ENCODE measurements at regions not wholly inside any gene's neighbourhood (a gene's known extent, or its start where the extent isn't known, plus 50 kb on each side); places are given as distances from the start of the nearest gene placed in this dataset.

DNA sequence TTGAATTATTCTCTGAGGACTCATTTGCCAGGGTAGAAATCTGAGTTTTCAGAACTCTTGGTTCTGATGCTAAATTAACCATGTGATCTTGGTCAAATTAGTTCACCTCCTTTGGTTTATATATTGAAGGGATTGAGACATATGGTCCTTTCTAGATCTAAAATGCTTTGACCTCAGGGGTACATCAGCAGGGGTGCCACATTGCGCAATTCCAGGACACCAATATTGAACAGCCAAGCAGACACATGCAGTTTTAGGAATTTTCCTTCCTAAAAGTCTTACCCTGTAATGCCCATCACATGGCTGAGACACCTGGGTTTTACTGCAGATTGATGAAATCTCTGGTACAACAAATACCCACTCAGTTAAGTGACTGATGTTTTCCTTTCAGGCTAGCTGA, 254.4 kb upstream of the NCAM1 start:
- TF ChIP-seq, protein P1, sequence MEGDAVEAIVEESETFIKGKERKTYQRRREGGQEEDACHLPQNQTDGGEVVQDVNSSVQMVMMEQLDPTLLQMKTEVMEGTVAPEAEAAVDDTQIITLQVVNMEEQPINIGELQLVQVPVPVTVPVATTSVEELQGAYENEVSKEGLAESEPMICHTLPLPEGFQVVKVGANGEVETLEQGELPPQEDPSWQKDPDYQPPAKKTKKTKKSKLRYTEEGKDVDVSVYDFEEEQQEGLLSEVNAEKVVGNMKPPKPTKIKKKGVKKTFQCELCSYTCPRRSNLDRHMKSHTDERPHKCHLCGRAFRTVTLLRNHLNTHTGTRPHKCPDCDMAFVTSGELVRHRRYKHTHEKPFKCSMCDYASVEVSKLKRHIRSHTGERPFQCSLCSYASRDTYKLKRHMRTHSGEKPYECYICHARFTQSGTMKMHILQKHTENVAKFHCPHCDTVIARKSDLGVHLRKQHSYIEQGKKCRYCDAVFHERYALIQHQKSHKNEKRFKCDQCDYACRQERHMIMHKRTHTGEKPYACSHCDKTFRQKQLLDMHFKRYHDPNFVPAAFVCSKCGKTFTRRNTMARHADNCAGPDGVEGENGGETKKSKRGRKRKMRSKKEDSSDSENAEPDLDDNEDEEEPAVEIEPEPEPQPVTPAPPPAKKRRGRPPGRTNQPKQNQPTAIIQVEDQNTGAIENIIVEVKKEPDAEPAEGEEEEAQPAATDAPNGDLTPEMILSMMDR (IDR thresholded peaks at IDR 0.05), result no peak
- TF ChIP-seq POLR2A (IDR thresholded peaks at IDR 0.05), result no peak

Measured in testis (tissue), 2 donors.